Fibroblast of villous mesenchyme (primary cell): ENCODE measurements at regions not wholly inside any gene's neighbourhood (a gene's known extent, or its start where the extent isn't known, plus 50 kb on each side); places are given as distances from the start of the nearest gene placed in this dataset.
A peak's percentile ranks its signal among the peaks of the same experiment; 100 is the strongest.

Source experiments
- DNase-seq: peaks from one replicate; pipeline ENCODE4 v3.0.0-alpha.2; 2010; ENCODE audit warnings: low read depth
- H3K4me3 ChIP-seq: 2 replicates; pipeline ENCODE4 v1.5.1; 2011; ENCODE audit warnings: low read depth, mild to moderate bottlenecking, low read length
- CTCF ChIP-seq: IDR thresholded peaks from 2 replicates; pipeline ENCODE4 v1.5.1; 2012; ENCODE audit warnings: low read depth, mild to moderate bottlenecking, low read length; ENCODE audit not compliant: insufficient read depth

GRCh38 chr3:59338934-59339333, 289.1 kb upstream of the CFAP20DC start:
- H3K4me3 ChIP-seq, result no peak overlapping the region
- TF ChIP-seq CTCF, result no peak
- no peak for DNase-seq

GRCh38 chr3:59335338-59335737, 285.5 kb upstream of the CFAP20DC start:
- TF ChIP-seq CTCF, result no peak
- DNase-seq, result no peak

GRCh38 chr3:59334585-59334984, 284.8 kb upstream of the CFAP20DC start:
- H3K4me3 ChIP-seq, result no peak overlapping the region
- DNase-seq, result peak; percentile 24
- no peak for TF ChIP-seq CTCF

More at GRCh38 chr3:59335338-59335737, 285.5 kb upstream of the CFAP20DC start:
- no peak overlapping the region for H3K4me3 ChIP-seq

- no peak overlapping the region for H3K4me3 ChIP-seq
- no peak for TF ChIP-seq CTCF
Measured at GRCh38 chr3:59327376-59327808, 277.6 kb upstream of the CFAP20DC start.

GRCh38 chr3:59326246-59327024, 276.6 kb upstream of the CFAP20DC start:
- no peak overlapping the region for H3K4me3 ChIP-seq
- peak; percentile 30 for TF ChIP-seq CTCF
- DNase-seq, result no peak

More at GRCh38 chr3:59327376-59327808, 277.6 kb upstream of the CFAP20DC start:
- DNase-seq, result peak; percentile 20

- no peak for DNase-seq
- TF ChIP-seq CTCF, result no peak
Measured at GRCh38 chr3:59321881-59322540, 272.2 kb upstream of the CFAP20DC start.

More at GRCh38 chr3:59321881-59322540, 272.2 kb upstream of the CFAP20DC start:
- H3K4me3 ChIP-seq, result no peak overlapping the region
